Esophagus muscularis mucosa (tissue), 4 donors: ENCODE measurements at regions not wholly inside any gene's neighbourhood (a gene's known extent, or its start where the extent isn't known, plus 50 kb on each side); places are given as distances from the start of the nearest gene placed in this dataset.

Experiments used
- DNase-seq: peaks from one replicate; pipeline ENCODE4 v3.0.0-alpha.2; 2017; ENCODE audit errors: extremely low spot score
- H3K27ac ChIP-seq, 4 donors: fragments of 200-600 bp; sonication (generic); replicated peaks in 1 of 4; 1 replicate in 3 of 4; 2 replicates in 1 of 4; pipeline ENCODE4 v1.5.1; 2016 to 2019; ENCODE audit warnings: mild to moderate bottlenecking in 1 of 4
- H3K27me3 ChIP-seq, 4 donors: fragments of 200-600 bp; sonication (generic); one replicate each; pipeline versions ENCODE4 v1.5.1 to v1.6.0; 2016 to 2019
- H3K36me3 ChIP-seq, 4 donors: fragments of 200-600 bp; sonication (generic); one replicate each; pipeline ENCODE4 v1.5.1; 2016 to 2019
- H3K4me1 ChIP-seq, 4 donors: fragments of 200-600 bp; sonication (generic); one replicate each; pipeline ENCODE4 v1.5.1; 2016 to 2019
- H3K4me3 ChIP-seq, 4 donors: fragments of 200-600 bp; sonication (generic); 1 replicate in 2 of 4; 2 replicates in 2 of 4; pipeline ENCODE4 v1.5.1; 2016 to 2019; ENCODE audit warnings: mild to moderate bottlenecking in 4 of 4, moderate library complexity in 1 of 4
- H3K9me3 ChIP-seq, 4 donors: fragments of 200-600 bp; sonication (generic); 1 replicate in 3 of 4; 2 replicates in 1 of 4; pipeline ENCODE4 v1.5.1; 2016 to 2019
- CTCF ChIP-seq, 3 experiments: fragments of 200-600 bp in 2 of 3; fragments of 450-650 bp in 1 of 3; sonication (generic) in 2 of 3; IDR thresholded peaks; one replicate each; pipeline ENCODE4 v1.5.1; 2017 to 2019; ENCODE audit warnings: antibody characterized with exemption in 3 of 3, mild to moderate bottlenecking in 2 of 3, moderate library complexity in 1 of 3
- EP300 ChIP-seq: sonication (generic); formaldehyde crosslinking; IDR thresholded peaks from one replicate; pipeline ENCODE4 v1.6.1; 2017; ENCODE audit warnings: antibody characterized with exemption
- POLR2A ChIP-seq: fragments of 450-650 bp; IDR thresholded peaks from one replicate; pipeline ENCODE4 v1.6.1; 2017; ENCODE audit warnings: antibody characterized with exemption, moderate library complexity, mild to moderate bottlenecking, low read depth
- POLR2AphosphoS5 ChIP-seq, 2 donors: sonication (generic); formaldehyde crosslinking; IDR thresholded peaks; one replicate each; pipeline ENCODE4 v1.6.1; 2017; ENCODE audit warnings: antibody characterized with exemption in 2 of 2
- WGBS: methylation state at CpG from one replicate; pipeline ENCODE4 v1.1.5; 2018; 5-methylcytosine and 5-hydroxymethylcytosine counted together
- intact Hi-C: fragments of 100-400 bp; cut with DNase I; formaldehyde crosslinking; loops from one replicate; pipeline ENCODE4 v1.15.1; 2023

- Histone ChIP-seq H3K4me1 (no peaks in the 10 kb centered on the region), H3K36me3 (no peaks in the 10 kb centered on the region), H3K27ac (no peak overlapping the region), H3K9me3 (no peaks in the 10 kb centered on the region), H3K4me3 (no peak overlapping the region), H3K27me3 (peaks cover 0 to 20% (median 0%) of the 10 kb centered on the region in 4 donors)
- intact Hi-C loops: no loop called here
- TF ChIP-seq CTCF (IDR thresholded peaks at IDR 0.05) (no peak), POLR2A (no peak), POLR2AphosphoS5 (IDR thresholded peaks at IDR 0.05) (no peak), EP300 (no peak)
- WGBS: 93% methylated on average over 3 of the region's 3 CpGs
- no peak for DNase-seq
Observed at GRCh38 chr13:91162180-91162579, 185.3 kb upstream of the MIR17HG start.

DNA sequence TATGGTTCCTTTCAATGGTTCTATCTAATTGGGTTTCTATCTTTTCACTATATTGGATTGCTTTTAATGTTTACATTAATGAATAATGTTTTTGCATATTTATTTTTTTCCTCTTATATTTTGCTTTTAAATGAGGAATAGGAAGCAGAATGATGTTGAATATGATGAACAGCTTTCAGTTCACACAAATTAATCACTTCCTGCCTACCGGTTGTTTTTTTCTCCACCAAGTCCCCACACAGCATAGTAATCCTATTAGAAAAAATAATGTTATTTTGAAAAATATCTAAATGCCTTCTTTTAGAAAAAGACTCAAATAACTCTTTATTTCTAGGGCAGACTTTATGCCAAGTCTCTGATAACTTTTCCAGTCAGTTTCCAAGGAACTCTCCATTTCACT is 184.9 kb upstream of the MIR17HG start:
- 65% methylated on average over 1 of the region's 1 CpG for WGBS
- DNase-seq: no peak
- Histone ChIP-seq H3K9me3 (no peaks in the 10 kb centered on the region), H3K27me3 (peaks cover 0 to 20% (median 0%) of the 10 kb centered on the region in 4 donors), H3K27ac (no peak overlapping the region), H3K4me3 (no peak overlapping the region), H3K36me3 (no peaks in the 10 kb centered on the region), H3K4me1 (peaks cover 0 to 2% (median under 1%) of the 10 kb centered on the region in 4 donors)
- TF ChIP-seq POLR2A (no peak), EP300 (no peak), CTCF (IDR thresholded peaks at IDR 0.05) (no peak), POLR2AphosphoS5 (IDR thresholded peaks at IDR 0.05) (no peak)
- intact Hi-C loops: no loop called here

- H3K36me3 ChIP-seq: no peaks in the 10 kb centered on the region
- H3K4me1 ChIP-seq: peaks cover 0 to 10% (median 8%) of the 10 kb centered on the region in 4 donors
- H3K27ac ChIP-seq: no peak overlapping the region
- H3K9me3 ChIP-seq: no peaks in the 10 kb centered on the region
- H3K27me3 ChIP-seq: peaks cover 0 to 19% (median 0%) of the 10 kb centered on the region in 4 donors
- TF ChIP-seq POLR2A (no peak), EP300 (no peak)
- intact Hi-C loops: no loop called here
- no peak overlapping the region for H3K4me3 ChIP-seq
- DNase-seq: no peak
- WGBS: 95% methylated on average over 3 of the region's 3 CpGs
Observed at GRCh38 chr13:91165758-91166157, 181.7 kb upstream of the MIR17HG start.

- intact Hi-C loops: no loop called here
- Histone ChIP-seq H3K4me1 (peaks cover 0 to 10% (median 8%) of the 10 kb centered on the region in 4 donors), H3K4me3 (no peak overlapping the region), H3K36me3 (no peaks in the 10 kb centered on the region), H3K9me3 (no peaks in the 10 kb centered on the region), H3K27ac (no peak overlapping the region), H3K27me3 (peaks cover 0 to 14% (median 0%) of the 10 kb centered on the region in 4 donors)
- DNase-seq: no peak
- TF ChIP-seq POLR2A (no peak), CTCF (IDR thresholded peaks at IDR 0.05) (no peak), EP300 (no peak), POLR2AphosphoS5 (IDR thresholded peaks at IDR 0.05) (no peak)
- WGBS: 95% methylated on average over 2 of the region's 2 CpGs
Observed at GRCh38 chr13:91166714-91167511, 180.6 kb upstream of the MIR17HG start.

- 53% methylated on average over 4 of the region's 4 CpGs for WGBS
- peaks cover 0 to 10% (median 8%) of the 10 kb centered on the region in 4 donors for H3K4me1 ChIP-seq
- peaks cover 0 to 12% (median 0%) of the 10 kb centered on the region in 4 donors for H3K27me3 ChIP-seq
- no peaks in the 10 kb centered on the region for H3K36me3 ChIP-seq
- intact Hi-C loops: no loop called here
- H3K9me3 ChIP-seq: no peaks in the 10 kb centered on the region
- H3K27ac ChIP-seq: no peak overlapping the region
- no peak for DNase-seq
- no peak overlapping the region for H3K4me3 ChIP-seq
- TF ChIP-seq CTCF (IDR thresholded peaks at IDR 0.05) (no peak), POLR2A (no peak), EP300 (no peak), POLR2AphosphoS5 (IDR thresholded peaks at IDR 0.05) (no peak)
Observed at GRCh38 chr13:91167706-91168385, 179.6 kb upstream of the MIR17HG start.
